ENCODE measurements at regions not wholly inside any gene's neighbourhood (a gene's known extent, or its start where the extent isn't known, plus 50 kb on each side); places are given as distances from the start of the nearest gene placed in this dataset.

- in situ Hi-C loops (cut with MboI; ENCODE audit: low pct_unique_long_range_greater_than_20kb, low sequenced_read_pairs, unreplicated experiment): no loop called here
- no peak for TF ChIP-seq CTCF (IDR thresholded peaks at IDR 0.05; ENCODE audit: extremely low read depth, insufficient read depth, missing control alignments)
- DNase-seq (ENCODE audit: low spot score): no peak
These were observed 297.8 kb upstream of the SEMA3A start for GRCh38 chr7:84492098-84493034.

GRCh38 chr7:84490661-84491060 lies 296.1 kb upstream of the SEMA3A start:
- no peak for DNase-seq (ENCODE audit: low spot score)
- no peak for TF ChIP-seq CTCF (IDR thresholded peaks at IDR 0.05; ENCODE audit: extremely low read depth, insufficient read depth, missing control alignments)
- in situ Hi-C loops (cut with MboI; ENCODE audit: low pct_unique_long_range_greater_than_20kb, low sequenced_read_pairs, unreplicated experiment): no loop called here

- no peak for DNase-seq (ENCODE audit: low spot score)
- no peak for TF ChIP-seq CTCF (IDR thresholded peaks at IDR 0.05; ENCODE audit: extremely low read depth, insufficient read depth, missing control alignments)
- in situ Hi-C loops (cut with MboI; ENCODE audit: low pct_unique_long_range_greater_than_20kb, low sequenced_read_pairs, unreplicated experiment): no loop called here
These were observed 290.0 kb upstream of the SEMA3A start for GRCh38 chr7:84484502-84485079.

- DNase-seq (ENCODE audit: low spot score): no peak
- TF ChIP-seq CTCF (IDR thresholded peaks at IDR 0.05; ENCODE audit: extremely low read depth, insufficient read depth, missing control alignments): no peak
- in situ Hi-C loops (cut with MboI; ENCODE audit: low pct_unique_long_range_greater_than_20kb, low sequenced_read_pairs, unreplicated experiment): no loop called here
These were observed 287.9 kb upstream of the SEMA3A start for GRCh38 chr7:84482476-84482875.

GRCh38 chr7:84479059-84479458 lies 284.5 kb upstream of the SEMA3A start:
- DNase-seq (ENCODE audit: low spot score): no peak
- in situ Hi-C loops (cut with MboI; ENCODE audit: low pct_unique_long_range_greater_than_20kb, low sequenced_read_pairs, unreplicated experiment): no loop called here
- TF ChIP-seq CTCF (IDR thresholded peaks at IDR 0.05; ENCODE audit: extremely low read depth, insufficient read depth, missing control alignments): no peak

- DNase-seq (ENCODE audit: low spot score): no peak
- no peak for TF ChIP-seq CTCF (IDR thresholded peaks at IDR 0.05; ENCODE audit: extremely low read depth, insufficient read depth, missing control alignments)
- in situ Hi-C loops (cut with MboI; ENCODE audit: low pct_unique_long_range_greater_than_20kb, low sequenced_read_pairs, unreplicated experiment): no loop called here
These were observed 283.3 kb upstream of the SEMA3A start for GRCh38 chr7:84477786-84478478.

Data from GM13977 (cell line).